HG03025 (cell line): ENCODE measurements at regions not wholly inside any gene's neighbourhood (a gene's known extent, or its start where the extent isn't known, plus 50 kb on each side); places are given as distances from the start of the nearest gene placed in this dataset.
"Not testable (repeated sequence)": the region's sequence is repeated elsewhere in the genome, so short reads cannot be mapped to it uniquely, and the experiment has no call there.

Experiments
- ATAC-seq: cut with Tn5 transposase; IDR thresholded peaks from one replicate; pipeline ENCODE4 v1.9.1; 2021; ENCODE audit warnings: mild to moderate bottlenecking, moderate library complexity; ENCODE audit not compliant: unreplicated experiment, low FRiP score

- no peak for ATAC-seq
Observed at GRCh38 chr7:109549471-109550193, 980.0 kb downstream of the DNAJB9 start.

DNA sequence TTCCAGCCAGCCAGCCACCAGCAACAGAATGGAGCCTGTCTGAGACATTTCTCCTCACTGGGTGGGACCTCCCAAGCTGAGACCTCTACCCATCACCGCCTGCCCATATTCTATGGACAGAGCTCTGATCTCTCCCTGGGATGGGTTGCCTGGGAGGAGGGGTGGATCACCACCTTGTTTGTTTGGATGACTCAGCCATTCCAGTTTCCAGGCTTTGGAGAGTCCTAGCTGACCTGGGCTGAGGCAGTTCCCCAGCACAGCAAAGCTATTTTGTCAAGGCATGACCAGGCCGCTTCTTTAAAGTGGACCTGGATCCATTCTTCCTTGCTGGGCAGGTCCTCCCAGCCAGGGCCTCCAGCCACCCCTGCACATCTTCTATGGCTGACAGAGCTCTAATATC, 982.3 kb downstream of the DNAJB9 start:
- ATAC-seq, result no peak

DNA sequence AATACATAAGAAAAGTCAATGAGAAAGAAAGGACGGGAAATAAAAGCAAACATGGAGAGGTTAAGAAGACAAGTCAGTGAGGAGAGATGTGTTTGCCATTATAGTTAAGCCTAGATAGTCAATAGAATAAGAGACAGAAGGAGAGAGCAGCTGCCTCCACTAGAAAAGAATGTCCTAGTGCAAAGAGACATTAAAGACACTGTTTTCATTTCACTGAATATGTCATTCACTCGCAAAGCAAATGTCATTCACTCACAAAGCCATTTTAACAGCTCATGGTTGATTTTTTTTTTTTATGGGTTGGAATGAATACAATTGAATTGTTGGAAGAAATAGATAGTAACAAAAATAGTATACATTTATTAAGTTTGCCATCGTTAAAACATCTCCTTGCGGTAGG, 1007.6 kb downstream of the DNAJB9 start:
- ATAC-seq, result no peak

- ATAC-seq, result no peak
Observed at GRCh38 chr7:109579901-109580300, 1010.2 kb downstream of the DNAJB9 start.

GRCh38 chr7:109582211-109582610, 1012.5 kb downstream of the DNAJB9 start:
- no peak for ATAC-seq

- ATAC-seq, result not testable (repeated sequence)
Observed at GRCh38 chr7:109596948-109597347, 1027.3 kb downstream of the DNAJB9 start.

DNA sequence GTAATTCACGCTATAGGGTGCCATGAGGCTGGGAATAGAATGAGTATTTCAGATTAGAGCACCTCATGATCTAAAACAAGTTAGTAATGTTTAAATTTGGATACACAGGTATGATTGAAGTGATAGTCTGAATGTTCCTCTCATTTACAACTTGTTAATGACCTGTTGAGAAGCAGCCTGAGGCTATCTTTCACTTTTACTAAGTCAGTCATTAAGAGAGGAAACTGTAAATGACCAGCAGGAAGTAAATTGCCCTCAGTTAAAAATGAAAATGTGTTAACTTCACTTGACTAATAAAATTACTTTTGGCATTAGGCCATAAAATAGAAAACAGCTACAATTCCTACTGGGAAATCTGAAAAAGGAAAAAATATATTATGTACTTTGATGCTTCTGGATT, 1042.0 kb downstream of the DNAJB9 start:
- ATAC-seq, result no peak

GRCh38 chr7:109616551-109617069, 1046.9 kb downstream of the DNAJB9 start:
- ATAC-seq, result no peak

- no peak for ATAC-seq
Observed at GRCh38 chr7:109622320-109622719, 1052.6 kb downstream of the DNAJB9 start.

- ATAC-seq, result not testable (repeated sequence)
Observed at GRCh38 chr7:109632890-109633289, 1063.2 kb downstream of the DNAJB9 start.

DNA sequence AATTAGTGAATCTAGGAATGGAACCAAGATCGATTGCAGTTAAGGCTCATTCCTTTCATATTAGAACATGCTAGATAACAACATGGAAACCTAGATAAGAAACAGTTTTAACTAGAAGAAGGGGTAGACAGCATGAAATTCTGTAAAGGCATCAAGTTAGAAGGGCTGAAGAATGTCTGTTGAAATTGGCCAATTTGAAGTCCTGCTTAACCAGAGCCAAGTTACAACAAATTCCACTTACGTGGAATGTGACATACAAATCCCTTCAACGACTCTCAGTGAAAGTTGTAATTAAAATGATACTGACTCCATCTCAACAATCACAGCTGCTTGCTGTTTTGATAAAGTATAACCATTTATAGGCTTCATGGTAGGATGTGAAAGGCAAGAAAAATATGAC, 1065.7 kb downstream of the DNAJB9 start:
- no peak for ATAC-seq

DNA sequence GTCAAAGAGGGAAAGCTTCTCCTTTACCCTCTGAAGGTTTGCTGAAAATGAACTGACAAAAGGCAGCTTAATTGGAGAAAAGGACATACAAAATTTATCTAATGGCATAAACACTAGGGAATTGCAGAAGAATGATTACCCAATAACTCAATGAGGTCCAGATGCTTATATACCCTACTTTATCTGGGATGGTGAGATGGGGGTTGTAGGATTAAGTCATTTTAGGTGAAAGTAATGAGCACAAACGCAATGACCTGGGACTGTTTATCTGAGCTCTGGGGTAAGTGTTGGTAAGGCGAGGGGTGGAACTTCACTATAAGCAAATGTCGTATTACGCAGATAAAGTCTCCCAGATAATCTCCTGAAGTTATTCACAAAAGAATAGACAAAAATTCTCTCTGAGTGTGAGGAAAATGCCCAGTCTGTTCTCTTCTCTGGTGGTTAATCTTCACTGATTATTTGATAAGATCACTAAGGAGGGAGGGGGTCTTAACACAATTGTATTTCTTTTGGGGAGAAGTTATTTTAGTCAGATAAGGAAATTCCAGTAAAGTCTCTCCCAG, 1067.8 kb downstream of the DNAJB9 start:
- no peak for ATAC-seq

- no peak for ATAC-seq
Observed at GRCh38 chr7:109638321-109638720, 1068.6 kb downstream of the DNAJB9 start.

GRCh38 chr7:109639561-109639960, 1069.9 kb downstream of the DNAJB9 start:
- ATAC-seq, result no peak

- no peak for ATAC-seq
Observed at GRCh38 chr7:109641445-109641844, 1071.8 kb downstream of the DNAJB9 start.

- no peak for ATAC-seq
Observed at GRCh38 chr7:109646124-109646523, 1076.5 kb downstream of the DNAJB9 start.

GRCh38 chr7:109646594-109646993, 1076.9 kb downstream of the DNAJB9 start:
- ATAC-seq, result not testable (repeated sequence)

DNA sequence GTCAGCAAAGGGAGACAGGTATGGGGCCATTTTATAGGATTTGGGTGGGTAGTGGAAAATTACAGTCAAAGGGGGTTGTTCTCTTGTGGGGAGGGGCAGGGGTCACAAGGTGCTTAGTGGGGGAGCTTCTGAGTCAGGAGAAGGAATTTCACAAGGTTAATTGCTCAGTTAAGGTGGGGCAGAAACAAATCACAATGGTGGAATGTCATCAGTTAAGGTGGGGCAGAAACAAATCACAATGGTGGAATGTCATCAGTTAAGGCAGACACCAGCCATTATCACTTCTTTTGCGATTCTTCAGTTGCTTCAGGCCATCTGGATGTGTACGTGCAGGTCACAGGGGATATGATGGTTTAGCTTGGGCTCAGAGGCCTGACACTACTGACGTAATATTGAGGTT, 1077.6 kb downstream of the DNAJB9 start:
- ATAC-seq, result not testable (repeated sequence)

DNA sequence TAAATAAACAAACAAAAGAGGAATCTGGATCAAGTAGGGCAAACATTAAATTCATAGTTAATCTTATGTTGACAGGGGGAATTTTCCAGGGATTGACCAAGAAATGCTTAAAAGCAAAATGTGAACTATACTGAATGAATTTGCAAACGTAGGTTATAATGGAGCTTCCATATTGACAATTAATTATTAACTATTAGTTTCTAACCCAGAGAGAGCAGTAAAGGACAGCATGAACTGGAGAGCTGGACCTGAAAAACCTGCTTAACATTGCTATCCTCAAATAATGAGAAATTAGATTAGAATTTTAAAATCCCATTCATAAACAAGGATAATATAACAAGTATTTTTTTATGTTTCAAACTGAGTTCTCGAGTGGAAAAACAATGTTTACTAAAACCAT, 1089.6 kb downstream of the DNAJB9 start:
- no peak for ATAC-seq

DNA sequence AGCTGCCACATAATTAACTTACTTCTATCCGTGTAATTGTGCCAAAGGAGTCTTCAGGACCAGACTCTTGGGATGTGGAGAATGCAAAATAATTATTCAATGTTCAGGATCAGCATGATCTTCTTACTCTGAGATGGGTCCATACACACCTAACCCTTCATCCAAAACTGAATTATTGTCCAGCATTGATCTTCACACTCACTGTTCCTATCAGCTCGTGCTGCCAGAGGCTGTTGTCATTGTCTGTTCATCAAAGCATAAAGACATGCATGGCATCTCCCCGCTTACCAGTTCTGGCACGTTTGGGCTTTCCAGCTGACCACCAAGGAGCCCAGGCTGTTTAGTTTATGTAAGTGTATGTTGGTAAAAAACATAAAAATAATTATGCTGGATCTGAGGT, 1090.7 kb downstream of the DNAJB9 start:
- ATAC-seq, result no peak

GRCh38 chr7:109663806-109664205, 1094.1 kb downstream of the DNAJB9 start:
- no peak for ATAC-seq

GRCh38 chr7:109687269-109687668, 1117.6 kb downstream of the DNAJB9 start:
- ATAC-seq, result not testable (repeated sequence)
